GM03348 (cell line): ENCODE measurements at regions not wholly inside any gene's neighbourhood (a gene's known extent, or its start where the extent isn't known, plus 50 kb on each side); places are given as distances from the start of the nearest gene placed in this dataset.
"Not testable (repeated sequence)": the region's sequence is repeated elsewhere in the genome, so short reads cannot be mapped to it uniquely, and the experiment has no call there.

Source experiments
- DNase-seq: peaks from one replicate; pipeline ENCODE4 v3.0.0; 2012; ENCODE audit warnings: low spot score

GRCh38 chr10:28896791-28897409 is 219.6 kb downstream of the BAMBI start:
- DNase-seq: not testable (repeated sequence)

GRCh38 chr10:28897617-28898464 is 220.5 kb downstream of the BAMBI start:
- no peak for DNase-seq

GRCh38 chr10:28902215-28902614 is 224.9 kb downstream of the BAMBI start:
- DNase-seq: no peak

- DNase-seq: no peak
Measured at GRCh38 chr10:28903063-28903462, 225.7 kb downstream of the BAMBI start.

GRCh38 chr10:28903736-28904135 is 226.4 kb downstream of the BAMBI start:
- DNase-seq: no peak

GRCh38 chr10:28905371-28905770 is 228.1 kb downstream of the BAMBI start:
- no peak for DNase-seq

- no peak for DNase-seq
Measured at GRCh38 chr10:28906011-28906411, 228.7 kb downstream of the BAMBI start.

GRCh38 chr10:28906415-28906814 is 229.1 kb downstream of the BAMBI start:
- DNase-seq: no peak

- DNase-seq: no peak
Measured at GRCh38 chr10:28906934-28907333, 229.6 kb downstream of the BAMBI start.

- no peak for DNase-seq
Measured at GRCh38 chr10:28909875-28910274, 232.6 kb downstream of the BAMBI start.

- DNase-seq: peak; percentile 57
Measured at GRCh38 chr10:28910956-28911355, 233.6 kb downstream of the BAMBI start.

- DNase-seq: not testable (repeated sequence)
Measured at GRCh38 chr10:28911511-28911910, 234.2 kb downstream of the BAMBI start.

- no peak for DNase-seq
Measured at GRCh38 chr10:28912017-28912783, 234.9 kb downstream of the BAMBI start.

GRCh38 chr10:28913436-28914237 is 236.3 kb downstream of the BAMBI start:
- no peak for DNase-seq

- no peak for DNase-seq
Measured at GRCh38 chr10:28914701-28915100, 237.4 kb downstream of the BAMBI start.

- no peak for DNase-seq
Measured at GRCh38 chr10:28915989-28916588, 238.8 kb downstream of the BAMBI start.

GRCh38 chr10:28920091-28920490 is 242.8 kb downstream of the BAMBI start:
- no peak for DNase-seq

GRCh38 chr10:28922127-28922526 is 244.8 kb downstream of the BAMBI start:
- peak; percentile 16 for DNase-seq

GRCh38 chr10:28922861-28923260 is 245.5 kb downstream of the BAMBI start:
- no peak for DNase-seq

- no peak for DNase-seq
Measured at GRCh38 chr10:28924717-28925116, 247.4 kb downstream of the BAMBI start.

- DNase-seq: peak; percentile 18
Measured at GRCh38 chr10:28925121-28925663, 247.9 kb downstream of the BAMBI start.
